DND-41 (cell line): ENCODE measurements at regions not wholly inside any gene's neighbourhood (a gene's known extent, or its start where the extent isn't known, plus 50 kb on each side); places are given as distances from the start of the nearest gene placed in this dataset.
"Not testable (repeated sequence)": the region's sequence is repeated elsewhere in the genome, so short reads cannot be mapped to it uniquely, and the experiment has no call there.

Experiments
- ATAC-seq: fragments of 200-7000 bp; cut with Tn5 transposase; 3 replicates; pipeline ENCODE4 v1.9.1; 2021; ENCODE audit warnings: low read depth; ENCODE audit not compliant: insufficient read depth
- DNase-seq: peaks from one replicate; pipeline ENCODE4 v3.0.0-alpha.2; 2020
- H2AFZ ChIP-seq: 2 replicates; pipeline ENCODE4 v1.6.0; 2012; ENCODE audit warnings: low read depth, low read length
- H3K27ac ChIP-seq: 2 replicates; pipeline ENCODE4 v1.5.1; 2012; ENCODE audit warnings: low read length, inconsistent platforms
- H3K27me3 ChIP-seq: fragments of 200-600 bp; sonication (generic); 2 replicates; pipeline ENCODE4 v1.6.0; 2012; ENCODE audit warnings: low read length, mild to moderate bottlenecking, inconsistent platforms; ENCODE audit not compliant: insufficient read depth, poor library complexity
- H3K36me3 ChIP-seq: 2 replicates; pipeline ENCODE4 v1.5.1; 2012; ENCODE audit warnings: low read length, inconsistent platforms; ENCODE audit not compliant: insufficient read depth
- H3K4me1 ChIP-seq: 2 replicates; pipeline ENCODE4 v1.5.1; 2012; ENCODE audit warnings: mild to moderate bottlenecking, low read length; ENCODE audit not compliant: insufficient read depth
- H3K4me2 ChIP-seq: 2 replicates; pipeline ENCODE4 v1.6.0; 2012; ENCODE audit warnings: mild to moderate bottlenecking, moderate library complexity, low read length, inconsistent platforms; ENCODE audit not compliant: insufficient read depth
- H3K4me3 ChIP-seq, 2 experiments: fragments of 200-600 bp in 1 of 2; shearing (Covaris generic) in 1 of 2; 2 replicates each; pipeline ENCODE4 v1.5.1; 2012 to 2016; ENCODE audit warnings: inconsistent platforms in 2 of 2, low read length in 2 of 2, mild to moderate bottlenecking in 2 of 2, low read depth in 1 of 2, moderate library complexity in 1 of 2
- H3K79me2 ChIP-seq: 2 replicates; pipeline ENCODE4 v1.6.0; 2012; ENCODE audit warnings: low read length, inconsistent platforms; ENCODE audit not compliant: insufficient read depth
- H3K9ac ChIP-seq: 2 replicates; pipeline ENCODE4 v1.6.0; 2012; ENCODE audit warnings: low read depth, mild to moderate bottlenecking, inconsistent platforms, low read length, moderate library complexity
- H3K9me3 ChIP-seq: 2 replicates; pipeline ENCODE4 v1.5.1; 2012; ENCODE audit warnings: low read length, moderate library complexity, mild to moderate bottlenecking, inconsistent platforms; ENCODE audit not compliant: insufficient read depth, severe bottlenecking
- H4K20me1 ChIP-seq: 2 replicates; pipeline ENCODE4 v1.6.0; 2012; ENCODE audit warnings: low read length; ENCODE audit not compliant: insufficient read depth
- EZH2 ChIP-seq: IDR thresholded peaks from 3 replicates; pipeline ENCODE4 v1.6.1; 2012; ENCODE audit warnings: borderline replicate concordance, low read depth, mild to moderate bottlenecking, moderate library complexity, low read length, inconsistent platforms; ENCODE audit not compliant: severe bottlenecking
- TF ChIP-seq, protein P1 (sequence below): IDR thresholded peaks from 2 replicates; pipeline ENCODE4 v1.5.1; 2012; ENCODE audit warnings: borderline replicate concordance, low read length, moderate library complexity, mild to moderate bottlenecking; ENCODE audit not compliant: poor library complexity, severe bottlenecking; ENCODE audit errors: extremely low read depth

DNA sequence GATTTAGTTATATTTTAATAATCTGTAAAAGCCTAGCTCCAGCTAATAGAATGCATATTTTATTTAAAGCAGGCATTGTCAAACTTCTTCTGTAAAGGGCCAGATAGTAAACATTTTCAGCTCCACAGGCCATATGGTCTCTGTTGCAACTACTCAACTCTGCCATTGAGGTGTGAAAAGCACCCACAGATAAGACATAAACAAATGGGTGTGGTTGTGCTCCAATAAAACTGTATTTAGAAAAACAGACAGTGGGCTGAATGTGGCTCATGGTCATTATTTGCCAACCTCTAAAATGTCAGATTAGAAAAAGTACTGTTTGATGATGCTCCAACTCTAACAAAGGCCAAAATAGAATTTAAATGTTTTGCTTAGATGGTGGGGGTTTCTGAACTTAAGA, 519.9 kb downstream of the RNF144A start:
- H2AFZ ChIP-seq: no peak overlapping the region
- no peaks in the 10 kb centered on the region for H4K20me1 ChIP-seq
- no peak overlapping the region for H3K27ac ChIP-seq
- TF ChIP-seq, protein P1, sequence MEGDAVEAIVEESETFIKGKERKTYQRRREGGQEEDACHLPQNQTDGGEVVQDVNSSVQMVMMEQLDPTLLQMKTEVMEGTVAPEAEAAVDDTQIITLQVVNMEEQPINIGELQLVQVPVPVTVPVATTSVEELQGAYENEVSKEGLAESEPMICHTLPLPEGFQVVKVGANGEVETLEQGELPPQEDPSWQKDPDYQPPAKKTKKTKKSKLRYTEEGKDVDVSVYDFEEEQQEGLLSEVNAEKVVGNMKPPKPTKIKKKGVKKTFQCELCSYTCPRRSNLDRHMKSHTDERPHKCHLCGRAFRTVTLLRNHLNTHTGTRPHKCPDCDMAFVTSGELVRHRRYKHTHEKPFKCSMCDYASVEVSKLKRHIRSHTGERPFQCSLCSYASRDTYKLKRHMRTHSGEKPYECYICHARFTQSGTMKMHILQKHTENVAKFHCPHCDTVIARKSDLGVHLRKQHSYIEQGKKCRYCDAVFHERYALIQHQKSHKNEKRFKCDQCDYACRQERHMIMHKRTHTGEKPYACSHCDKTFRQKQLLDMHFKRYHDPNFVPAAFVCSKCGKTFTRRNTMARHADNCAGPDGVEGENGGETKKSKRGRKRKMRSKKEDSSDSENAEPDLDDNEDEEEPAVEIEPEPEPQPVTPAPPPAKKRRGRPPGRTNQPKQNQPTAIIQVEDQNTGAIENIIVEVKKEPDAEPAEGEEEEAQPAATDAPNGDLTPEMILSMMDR: no peak
- peaks cover 2% of the 10 kb centered on the region for H3K9me3 ChIP-seq
- H3K4me2 ChIP-seq: no peak overlapping the region
- no peak overlapping the region for H3K9ac ChIP-seq
- ATAC-seq: no peak
- H3K27me3 ChIP-seq: no peaks in the 10 kb centered on the region
- no peak overlapping the region for H3K4me3 ChIP-seq
- H3K79me2 ChIP-seq: no peaks in the 10 kb centered on the region
- no peak for DNase-seq
- no peaks in the 10 kb centered on the region for H3K4me1 ChIP-seq
- H3K36me3 ChIP-seq: no peaks in the 10 kb centered on the region

DNA sequence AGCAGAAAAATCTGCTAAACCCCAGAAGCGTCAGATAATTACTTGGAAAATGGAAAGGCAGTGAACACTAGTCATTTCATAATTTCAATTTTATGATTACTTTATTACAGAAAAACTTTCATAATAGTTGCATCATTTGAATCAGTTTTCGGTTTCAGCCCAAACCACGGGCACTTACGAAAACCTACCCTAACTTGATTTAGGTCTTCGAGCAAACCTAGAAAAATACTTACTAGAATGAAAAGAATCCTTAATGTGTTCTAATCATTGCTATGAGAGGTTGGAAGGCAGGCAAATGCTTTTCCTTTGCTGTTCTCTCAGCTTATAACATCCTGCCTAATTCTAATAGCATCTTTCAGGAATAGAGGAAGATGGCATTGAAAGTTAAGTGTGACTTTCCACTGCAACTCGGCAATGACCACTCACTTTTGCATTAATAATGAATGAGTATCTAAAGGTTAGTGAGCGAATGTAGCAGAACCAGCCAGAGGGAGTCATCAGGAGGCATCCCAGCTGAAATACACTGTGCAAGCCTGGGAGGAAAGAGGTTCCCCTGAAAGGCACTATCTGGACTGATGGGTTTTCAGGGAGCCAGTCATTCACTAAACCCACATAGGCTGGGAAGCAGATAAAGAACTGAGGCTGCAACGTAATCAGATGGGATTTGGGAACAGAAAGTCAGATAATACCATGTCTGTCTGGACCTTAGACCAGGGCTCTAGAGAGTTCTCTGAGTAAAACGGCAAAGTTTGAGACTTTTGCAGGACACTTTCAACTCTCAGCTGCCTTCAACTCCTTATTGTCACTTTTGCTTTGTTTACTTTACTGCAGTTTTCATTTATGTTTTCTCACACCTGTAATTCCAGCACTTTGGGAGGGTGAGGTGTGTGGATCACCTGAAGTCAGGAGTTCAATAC, 520.8 kb downstream of the RNF144A start:
- H3K9ac ChIP-seq: no peak overlapping the region
- TF ChIP-seq, protein P1: no peak
- TF ChIP-seq EZH2: no peak
- no peak for DNase-seq
- H2AFZ ChIP-seq: no peak overlapping the region
- H3K4me3 ChIP-seq: no peak overlapping the region
- H3K27ac ChIP-seq: no peak overlapping the region
- H3K79me2 ChIP-seq: no peaks in the 10 kb centered on the region
- H3K36me3 ChIP-seq: no peaks in the 10 kb centered on the region
- ATAC-seq: no peak
- peaks cover 2% of the 10 kb centered on the region for H3K9me3 ChIP-seq
- no peak overlapping the region for H3K4me2 ChIP-seq
- H3K4me1 ChIP-seq: no peaks in the 10 kb centered on the region
- no peaks in the 10 kb centered on the region for H3K27me3 ChIP-seq
- H4K20me1 ChIP-seq: no peaks in the 10 kb centered on the region

DNA sequence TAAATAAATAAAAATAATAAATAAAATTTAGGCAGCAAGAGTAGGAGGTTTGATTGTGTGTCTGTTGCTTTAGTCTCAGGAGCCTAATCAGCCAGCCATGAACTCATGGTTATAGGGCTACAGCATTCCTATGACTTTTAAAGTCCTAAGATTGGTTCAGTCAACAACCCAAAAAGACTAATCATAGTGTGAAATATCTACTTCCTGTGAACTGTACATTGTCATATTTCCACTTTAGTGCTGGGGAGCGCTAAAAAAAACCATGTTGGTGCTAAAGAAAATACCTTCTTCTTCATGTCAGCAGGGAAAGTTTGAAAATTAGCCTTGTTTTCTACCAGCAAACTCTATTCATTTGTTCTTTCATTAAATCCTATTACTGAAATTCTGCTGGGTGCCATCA, 521.6 kb downstream of the RNF144A start:
- no peak overlapping the region for H3K4me2 ChIP-seq
- no peaks in the 10 kb centered on the region for H3K4me1 ChIP-seq
- DNase-seq (no peak), ATAC-seq (no peak)
- H2AFZ ChIP-seq: no peak overlapping the region
- H3K27ac ChIP-seq: no peak overlapping the region
- H3K36me3 ChIP-seq: no peaks in the 10 kb centered on the region
- H3K27me3 ChIP-seq: no peaks in the 10 kb centered on the region
- H3K4me3 ChIP-seq: no peak overlapping the region
- H3K79me2 ChIP-seq: no peaks in the 10 kb centered on the region
- no peaks in the 10 kb centered on the region for H4K20me1 ChIP-seq
- TF ChIP-seq, protein P1: no peak
- no peak for TF ChIP-seq EZH2
- no peak overlapping the region for H3K9ac ChIP-seq
- no peaks in the 10 kb centered on the region for H3K9me3 ChIP-seq

DNA sequence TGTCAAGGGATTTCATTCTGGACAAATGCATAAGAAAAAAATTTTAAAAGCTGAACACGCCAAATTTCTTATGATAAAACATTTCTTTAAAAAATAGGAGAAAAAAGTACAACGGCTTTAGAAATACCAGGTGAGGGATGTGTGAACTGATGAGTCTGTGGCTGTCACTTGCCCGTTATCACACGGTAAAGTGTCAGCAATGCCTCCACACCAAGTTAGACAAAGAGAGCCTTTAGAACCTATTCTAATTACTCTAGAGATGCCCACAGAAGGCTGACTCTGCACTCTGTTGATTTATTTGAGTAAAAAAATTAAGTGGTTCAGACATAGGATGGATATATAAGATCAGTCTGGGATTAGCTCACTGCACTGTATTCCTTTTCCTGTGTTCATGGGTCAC, 523.8 kb downstream of the RNF144A start:
- H3K4me3 ChIP-seq: no peak overlapping the region
- no peaks in the 10 kb centered on the region for H3K4me1 ChIP-seq
- no peak overlapping the region for H3K4me2 ChIP-seq
- no peak overlapping the region for H3K9ac ChIP-seq
- no peaks in the 10 kb centered on the region for H3K9me3 ChIP-seq
- H3K27ac ChIP-seq: no peak overlapping the region
- H3K36me3 ChIP-seq: no peaks in the 10 kb centered on the region
- no peak for TF ChIP-seq EZH2
- TF ChIP-seq, protein P1: no peak
- H3K79me2 ChIP-seq: no peaks in the 10 kb centered on the region
- no peak overlapping the region for H2AFZ ChIP-seq
- DNase-seq (no peak), ATAC-seq (no peak)
- no peaks in the 10 kb centered on the region for H4K20me1 ChIP-seq
- H3K27me3 ChIP-seq: no peaks in the 10 kb centered on the region

DNA sequence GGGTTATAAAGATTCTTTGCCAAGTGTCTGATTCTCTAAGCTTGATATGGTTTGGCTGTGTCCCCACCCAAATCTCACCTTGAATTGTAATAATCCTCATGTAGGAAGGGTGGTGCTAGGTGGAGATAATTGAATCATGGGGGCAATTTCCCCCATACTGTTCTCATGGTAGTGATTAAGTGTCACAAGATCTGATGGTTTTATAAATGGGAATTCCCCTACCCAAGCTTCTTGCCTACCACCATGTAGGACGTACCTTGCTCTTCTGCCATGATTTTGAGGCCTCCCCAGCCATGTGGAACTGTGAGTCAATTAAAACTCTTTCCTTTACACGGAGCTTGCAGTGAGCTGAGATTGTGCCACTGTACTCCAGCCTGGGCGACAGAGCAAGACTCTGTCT, 524.6 kb downstream of the RNF144A start:
- ATAC-seq, H3K27me3 ChIP-seq, H2AFZ ChIP-seq, H3K4me1 ChIP-seq, DNase-seq, H3K9ac ChIP-seq, H3K27ac ChIP-seq, H3K36me3 ChIP-seq, H3K4me2 ChIP-seq, H3K9me3 ChIP-seq, H3K4me3 ChIP-seq, H3K79me2 ChIP-seq, H4K20me1 ChIP-seq: not testable (repeated sequence)
